ENCODE measurements at regions not wholly inside any gene's neighbourhood (a gene's known extent, or its start where the extent isn't known, plus 50 kb on each side); places are given as distances from the start of the nearest gene placed in this dataset.
"Not testable (repeated sequence)": the region's sequence is repeated elsewhere in the genome, so short reads cannot be mapped to it uniquely, and the experiment has no call there.

DNA sequence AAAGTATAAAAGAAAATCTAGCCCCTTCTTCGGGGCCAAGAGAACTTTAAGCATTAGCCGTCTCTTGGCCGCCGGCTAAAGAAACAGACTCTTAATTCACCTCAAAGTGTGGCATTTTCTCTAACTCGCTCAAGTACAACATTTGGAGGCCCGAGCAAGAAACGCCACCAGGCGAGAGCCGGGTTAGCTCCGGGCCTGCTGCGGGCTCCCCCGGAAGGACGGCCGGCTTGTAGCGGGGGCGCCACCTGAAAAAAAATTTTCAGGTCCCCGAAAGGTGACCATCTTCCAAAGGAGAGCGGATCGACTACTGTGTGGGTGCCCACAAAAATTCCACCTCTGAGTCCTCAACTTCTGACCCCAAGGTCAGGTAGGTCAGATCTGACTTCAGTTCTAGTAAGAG, 156.0 kb downstream of the DEFB131A start:
- 89% methylated on average over 19 of the region's 19 CpGs for WGBS
- intact Hi-C loops (cut with DNase I) = no loop called here

DNA sequence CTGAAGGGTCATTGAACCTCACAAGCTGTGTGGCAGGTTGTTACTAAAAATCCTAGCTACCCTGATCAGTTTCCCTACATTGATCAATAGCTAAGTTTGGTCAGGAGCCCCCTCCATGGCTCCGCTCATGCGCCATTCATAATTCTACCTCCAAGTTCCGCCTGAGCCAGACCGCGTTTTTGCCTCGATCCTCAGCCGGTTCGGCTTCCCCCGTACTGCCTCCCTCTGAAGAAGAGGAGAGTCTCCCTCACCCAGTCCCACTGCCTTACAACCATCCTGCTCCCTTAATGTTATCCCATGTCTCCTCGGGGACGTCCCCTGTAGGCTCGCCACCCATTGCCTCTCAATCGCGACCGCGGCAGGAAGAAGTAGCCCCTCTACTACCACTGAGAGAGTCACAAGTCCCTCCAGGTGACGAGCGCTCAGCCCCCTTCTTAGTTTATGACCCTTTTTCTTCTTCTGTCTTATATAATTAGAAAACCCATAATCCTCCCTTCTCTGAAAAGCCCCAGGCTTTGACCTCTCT, 158.2 kb downstream of the DEFB131A start:
- TF ChIP-seq POLR2AphosphoS5 (IDR thresholded peaks at IDR 0.05) (no peak), EP300 (IDR thresholded peaks at IDR 0.05) (no peak), POLR2A (IDR thresholded peaks at IDR 0.05; ENCODE audit: low read depth) (no peak)
- TF ChIP-seq, protein P1, sequence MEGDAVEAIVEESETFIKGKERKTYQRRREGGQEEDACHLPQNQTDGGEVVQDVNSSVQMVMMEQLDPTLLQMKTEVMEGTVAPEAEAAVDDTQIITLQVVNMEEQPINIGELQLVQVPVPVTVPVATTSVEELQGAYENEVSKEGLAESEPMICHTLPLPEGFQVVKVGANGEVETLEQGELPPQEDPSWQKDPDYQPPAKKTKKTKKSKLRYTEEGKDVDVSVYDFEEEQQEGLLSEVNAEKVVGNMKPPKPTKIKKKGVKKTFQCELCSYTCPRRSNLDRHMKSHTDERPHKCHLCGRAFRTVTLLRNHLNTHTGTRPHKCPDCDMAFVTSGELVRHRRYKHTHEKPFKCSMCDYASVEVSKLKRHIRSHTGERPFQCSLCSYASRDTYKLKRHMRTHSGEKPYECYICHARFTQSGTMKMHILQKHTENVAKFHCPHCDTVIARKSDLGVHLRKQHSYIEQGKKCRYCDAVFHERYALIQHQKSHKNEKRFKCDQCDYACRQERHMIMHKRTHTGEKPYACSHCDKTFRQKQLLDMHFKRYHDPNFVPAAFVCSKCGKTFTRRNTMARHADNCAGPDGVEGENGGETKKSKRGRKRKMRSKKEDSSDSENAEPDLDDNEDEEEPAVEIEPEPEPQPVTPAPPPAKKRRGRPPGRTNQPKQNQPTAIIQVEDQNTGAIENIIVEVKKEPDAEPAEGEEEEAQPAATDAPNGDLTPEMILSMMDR (IDR thresholded peaks at IDR 0.05) = no peak
- H3K9me3 ChIP-seq = no peaks in the 10 kb centered on the region
- intact Hi-C loops (cut with DNase I) = no loop called here
- H3K4me3 ChIP-seq = no peak overlapping the region
- peaks cover 0 to 11% (median 3%) of the 10 kb centered on the region in 4 donors for H3K4me1 ChIP-seq
- no peak for DNase-seq (ENCODE audit: extremely low spot score)
- no peaks in the 10 kb centered on the region for H3K27me3 ChIP-seq
- H3K27ac ChIP-seq (replicated peaks in 1 of 4) = no peak overlapping the region
- 91% methylated on average over 18 of the region's 18 CpGs for WGBS
- no peaks in the 10 kb centered on the region for H3K36me3 ChIP-seq

More for the DNA sequence above, 156.0 kb downstream of the DEFB131A start:
- Histone ChIP-seq H3K4me1 (peaks cover 0 to 11% (median 3%) of the 10 kb centered on the region in 4 donors), H3K4me3 (no peak overlapping the region), H3K9me3 (no peaks in the 10 kb centered on the region), H3K36me3 (no peaks in the 10 kb centered on the region), H3K27ac (replicated peaks in 1 of 4) (no peak overlapping the region), H3K27me3 (no peaks in the 10 kb centered on the region)
- no peak for DNase-seq (ENCODE audit: extremely low spot score)
- TF ChIP-seq POLR2A (IDR thresholded peaks at IDR 0.05; ENCODE audit: low read depth) (no peak), EP300 (IDR thresholded peaks at IDR 0.05) (no peak), POLR2AphosphoS5 (IDR thresholded peaks at IDR 0.05) (no peak)
- TF ChIP-seq, protein P1 (IDR thresholded peaks at IDR 0.05) = no peak

DNA sequence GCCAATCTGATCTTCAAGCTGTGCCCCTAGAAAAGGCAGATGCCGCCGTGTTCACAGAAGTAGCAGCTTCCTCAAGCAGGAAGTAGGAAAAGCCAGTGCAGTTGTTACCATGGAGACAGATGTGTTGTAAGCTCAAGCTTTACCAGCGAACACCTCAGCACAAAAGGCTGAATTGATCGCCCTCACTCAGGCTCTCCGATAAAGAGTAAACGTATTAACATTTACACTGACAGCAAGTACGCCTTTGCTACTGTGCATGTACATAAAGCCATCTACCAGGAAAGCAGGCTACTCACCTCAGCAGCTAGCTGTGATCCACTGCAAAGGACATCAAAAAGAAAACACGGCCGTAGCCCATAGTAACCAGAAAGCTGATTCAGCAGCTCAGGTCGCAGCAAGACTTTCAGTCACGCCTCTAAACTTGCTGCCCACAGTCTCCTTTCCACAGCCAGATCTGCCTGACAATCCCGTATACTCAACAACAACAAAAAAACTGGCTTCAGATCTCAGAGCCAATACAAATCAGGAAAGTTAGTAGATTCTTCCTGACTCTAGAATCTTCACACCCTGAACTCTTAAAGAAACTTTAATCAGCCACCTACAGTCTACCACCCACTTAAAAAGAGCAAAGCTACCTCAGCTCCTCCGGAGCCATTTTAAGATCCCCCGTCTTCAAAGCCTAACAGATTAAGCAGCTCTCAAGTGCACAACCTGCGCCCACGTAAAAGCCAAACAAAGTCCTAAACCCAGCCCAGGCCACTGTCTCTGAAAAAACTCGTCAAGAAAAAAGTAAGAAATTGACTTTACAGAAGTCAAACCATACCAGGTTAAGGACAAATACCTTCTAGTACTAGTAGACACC, 160.0 kb downstream of the DEFB131A start:
- H3K27me3 ChIP-seq; intact Hi-C loops (cut with DNase I); H3K36me3 ChIP-seq; H3K9me3 ChIP-seq; DNase-seq (ENCODE audit: extremely low spot score); H3K27ac ChIP-seq (replicated peaks in 1 of 4): not testable (repeated sequence)
- Histone ChIP-seq H3K4me1 (peaks cover 0 to 11% (median 3%) of the 10 kb centered on the region in 4 donors), H3K4me3 (peak overlapping the region; percentile 19 to 45 (median 42))
- WGBS = 23% methylated on average over 17 of the region's 17 CpGs

DNA sequence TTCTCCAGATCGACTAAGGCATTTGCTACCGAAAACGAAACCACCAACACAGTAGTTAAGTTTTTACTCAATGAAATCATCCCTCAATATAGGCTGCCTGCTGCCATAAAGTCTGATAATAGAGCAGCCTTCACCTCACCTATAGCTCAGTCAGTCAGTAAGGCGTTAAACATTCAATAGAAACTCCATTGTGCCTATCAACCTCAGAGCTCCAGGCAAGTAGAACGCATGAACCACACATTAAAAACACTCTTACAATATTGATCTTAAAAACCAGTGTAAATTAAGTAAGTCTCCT, 160.6 kb downstream of the DEFB131A start:
- H3K9me3 ChIP-seq; H3K27ac ChIP-seq (replicated peaks in 1 of 4); H3K27me3 ChIP-seq; intact Hi-C loops (cut with DNase I); H3K36me3 ChIP-seq; DNase-seq (ENCODE audit: extremely low spot score): not testable (repeated sequence)
- peaks cover 0 to 11% (median 3%) of the 10 kb centered on the region in 4 donors for H3K4me1 ChIP-seq
- peak overlapping the region in 2 of 4 donors; percentile 19 to 40 for H3K4me3 ChIP-seq
- WGBS = 71% methylated on average over 5 of the region's 5 CpGs

DNA sequence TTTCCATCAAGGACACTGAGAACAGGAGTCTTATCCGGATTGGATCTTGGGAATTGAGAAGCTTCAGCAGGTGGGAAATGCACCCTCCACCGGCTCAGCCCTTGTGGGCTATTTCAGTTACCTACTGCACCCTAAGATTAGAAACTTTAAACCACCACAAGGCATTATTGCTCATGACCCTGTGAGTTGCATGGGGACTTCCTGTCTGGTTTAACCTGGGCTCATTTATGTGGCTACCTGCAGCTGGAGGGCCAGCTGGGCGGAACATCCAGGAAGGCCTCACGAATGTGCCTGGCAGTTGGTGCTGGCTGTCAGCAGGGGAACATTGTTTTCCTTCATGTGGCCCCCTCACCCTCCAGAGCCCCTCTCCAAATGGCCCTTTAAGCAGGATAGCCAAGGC, 164.1 kb downstream of the DEFB131A start:
- peaks cover 0 to 10% (median 3%) of the 10 kb centered on the region in 4 donors for H3K4me1 ChIP-seq
- no peaks in the 10 kb centered on the region for H3K9me3 ChIP-seq
- WGBS = 97% methylated on average over 4 of the region's 4 CpGs
- no peak overlapping the region for H3K27ac ChIP-seq (replicated peaks in 1 of 4)
- no peak for DNase-seq (ENCODE audit: extremely low spot score)
- no peaks in the 10 kb centered on the region for H3K36me3 ChIP-seq
- TF ChIP-seq POLR2A (IDR thresholded peaks at IDR 0.05; ENCODE audit: low read depth) (no peak), EP300 (IDR thresholded peaks at IDR 0.05) (no peak), POLR2AphosphoS5 (IDR thresholded peaks at IDR 0.05) (no peak)
- TF ChIP-seq, protein P1 (IDR thresholded peaks at IDR 0.05) = no peak
- no peaks in the 10 kb centered on the region for H3K27me3 ChIP-seq
- no peak overlapping the region for H3K4me3 ChIP-seq
- intact Hi-C loops (cut with DNase I) = no loop called here

DNA sequence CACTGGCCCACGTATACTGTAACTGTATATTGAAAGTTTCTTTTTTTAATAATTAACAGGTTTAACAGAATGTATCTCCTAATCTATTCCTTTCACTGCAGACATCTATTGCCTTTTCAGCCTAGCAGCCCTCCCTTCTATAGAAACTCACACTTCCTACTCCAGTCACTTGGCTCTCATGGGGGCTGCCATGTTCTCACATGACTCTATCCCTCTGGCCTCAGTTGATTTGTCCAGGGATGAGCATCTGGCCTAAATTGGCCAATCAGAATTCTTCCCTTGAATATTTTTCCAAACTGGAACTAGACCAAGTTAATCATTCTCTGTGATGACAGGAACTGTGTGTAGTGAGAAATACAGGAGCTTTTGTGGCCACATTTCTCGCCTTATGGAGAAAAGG, 166.1 kb downstream of the DEFB131A start:
- H3K4me1 ChIP-seq; H3K9me3 ChIP-seq; H3K36me3 ChIP-seq; intact Hi-C loops (cut with DNase I); DNase-seq (ENCODE audit: extremely low spot score); H3K27me3 ChIP-seq; H3K27ac ChIP-seq (replicated peaks in 1 of 4); H3K4me3 ChIP-seq: not testable (repeated sequence)
- WGBS = 95% methylated on average over 2 of the region's 2 CpGs
